CD4-positive, alpha-beta T cell treated with Interferon alpha-2 for 1 hour (primary cell): ENCODE measurements at regions not wholly inside any gene's neighbourhood (a gene's known extent, or its start where the extent isn't known, plus 50 kb on each side); places are given as distances from the start of the nearest gene placed in this dataset.

Experiments
- DNase-seq, 2 donors: peaks; one replicate each; pipeline ENCODE4 v3.0.0-alpha.2; 2020 to 2022

DNA sequence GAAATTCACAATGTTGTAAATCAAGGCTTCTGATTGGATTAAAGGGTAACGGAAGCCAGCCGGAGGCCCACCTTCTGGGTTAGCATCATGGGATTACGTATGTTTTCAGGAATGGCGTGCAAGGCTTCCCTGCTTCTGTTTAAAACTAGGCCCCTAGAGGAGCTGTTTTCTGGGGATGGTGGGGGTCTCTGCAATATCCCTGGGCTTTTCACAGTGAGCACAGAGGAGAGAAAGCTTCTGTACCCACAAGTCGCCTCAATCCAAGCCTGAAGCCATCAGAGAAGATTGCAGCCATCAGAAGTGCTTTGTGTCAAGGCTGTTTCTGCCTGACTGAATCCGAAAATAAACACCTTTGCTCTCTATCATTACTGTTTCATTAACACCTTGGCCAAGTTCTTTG is 226.9 kb upstream of the SMIM21 start:
- DNase-seq: no peak

GRCh38 chr18:75652528-75652927 is 225.0 kb upstream of the SMIM21 start:
- no peak for DNase-seq

GRCh38 chr18:75644871-75645270 is 217.4 kb upstream of the SMIM21 start:
- DNase-seq: no peak

- no peak for DNase-seq
These were observed 215.6 kb upstream of the SMIM21 start for GRCh38 chr18:75643083-75643482.

DNA sequence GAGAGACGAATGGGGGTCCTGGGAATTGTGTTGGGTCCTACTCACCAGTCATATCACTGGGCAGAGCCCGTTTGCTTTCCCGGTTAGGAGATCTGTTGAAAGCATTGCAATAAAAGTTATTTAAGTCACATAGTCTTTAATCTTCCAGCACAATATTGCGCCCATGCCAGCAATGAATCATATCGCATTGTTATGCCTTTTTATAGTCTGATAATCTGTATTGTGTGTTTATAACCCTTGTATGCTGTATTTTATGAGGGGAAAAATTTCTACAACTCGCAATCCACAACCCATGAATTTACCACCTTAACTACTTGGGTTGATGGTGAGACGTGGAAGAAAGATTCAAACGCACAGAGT is 211.9 kb upstream of the SMIM21 start:
- no peak for DNase-seq

DNA sequence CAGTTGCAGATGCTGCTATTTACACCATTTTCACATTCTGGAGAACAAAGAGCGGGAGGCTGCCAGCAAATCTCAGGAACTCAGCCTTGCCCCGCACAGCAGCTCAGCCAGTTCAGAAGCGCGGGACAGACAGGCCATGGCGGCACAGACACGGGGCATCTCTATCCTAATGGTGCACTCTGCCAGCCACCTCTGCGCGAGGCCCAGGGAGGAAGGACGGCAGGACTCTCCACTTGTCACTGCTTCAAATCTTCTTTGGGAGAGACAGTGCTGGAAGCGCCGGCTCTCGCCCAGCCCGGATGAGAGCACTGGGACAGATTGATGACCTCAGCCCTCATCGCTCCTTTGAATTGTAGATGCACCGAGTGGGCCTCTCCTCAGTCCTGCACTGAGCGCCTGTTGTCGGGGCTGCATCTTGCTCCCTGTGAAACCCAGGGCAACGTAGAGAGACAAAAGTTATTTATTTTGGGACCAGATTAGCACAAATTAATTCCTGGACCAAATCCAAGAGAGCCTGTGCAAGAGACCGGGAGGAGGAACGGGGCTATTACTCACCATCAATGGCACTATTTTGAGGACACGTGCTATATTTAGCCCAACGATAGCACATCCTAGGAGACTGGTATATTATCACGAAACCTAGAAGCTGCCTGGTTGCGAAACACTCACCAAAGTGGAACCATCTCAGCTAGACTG is 211.4 kb upstream of the SMIM21 start:
- DNase-seq: no peak

DNA sequence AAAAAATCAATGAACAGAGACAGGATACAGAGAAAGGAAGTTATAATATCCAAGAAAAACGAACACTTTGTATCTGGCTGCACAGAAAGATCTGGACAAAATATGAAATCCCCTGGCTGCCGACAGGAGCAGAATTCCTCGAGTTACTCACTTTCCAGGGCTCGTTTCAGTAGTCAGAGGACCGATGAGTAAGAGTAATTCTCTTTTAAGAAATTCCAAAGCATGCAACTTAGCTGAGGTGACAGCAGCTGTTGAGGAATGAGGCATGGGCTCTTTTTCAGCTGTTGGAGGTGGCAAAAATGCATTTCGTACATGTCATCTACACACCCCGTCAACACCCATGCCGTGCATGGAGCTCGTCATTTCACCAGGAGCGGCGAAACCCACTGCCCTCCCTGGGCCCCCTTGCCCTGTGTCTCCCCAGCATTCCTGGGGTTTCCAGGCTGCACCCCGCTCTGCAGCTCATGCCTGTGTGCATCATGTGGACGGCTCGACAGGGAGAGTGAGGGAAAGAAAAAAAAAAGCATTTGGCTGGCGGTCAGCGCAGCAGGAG is 210.8 kb upstream of the SMIM21 start:
- DNase-seq: no peak

DNA sequence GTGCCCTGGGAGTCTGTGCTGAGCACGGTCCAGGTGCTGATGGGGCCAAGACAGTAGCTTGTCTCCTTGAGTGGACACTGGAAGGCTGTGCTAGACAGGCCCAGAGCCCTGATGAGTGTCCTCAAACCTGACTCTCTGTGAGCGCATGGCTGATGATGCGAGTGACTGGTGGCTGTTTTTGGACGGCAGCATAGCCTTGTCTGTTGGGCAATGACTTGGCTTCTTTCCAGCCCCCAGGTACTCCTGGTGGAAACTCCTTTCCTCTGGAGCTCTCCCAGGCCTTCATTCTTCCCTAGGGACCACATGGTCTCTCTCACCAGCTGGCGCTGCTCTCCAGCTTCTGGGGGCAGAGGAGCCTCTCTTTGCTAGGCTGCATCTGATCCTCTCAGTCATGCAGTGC is 207.6 kb upstream of the SMIM21 start:
- DNase-seq: no peak

GRCh38 chr18:75625966-75626365 is 198.5 kb upstream of the SMIM21 start:
- no peak for DNase-seq

DNA sequence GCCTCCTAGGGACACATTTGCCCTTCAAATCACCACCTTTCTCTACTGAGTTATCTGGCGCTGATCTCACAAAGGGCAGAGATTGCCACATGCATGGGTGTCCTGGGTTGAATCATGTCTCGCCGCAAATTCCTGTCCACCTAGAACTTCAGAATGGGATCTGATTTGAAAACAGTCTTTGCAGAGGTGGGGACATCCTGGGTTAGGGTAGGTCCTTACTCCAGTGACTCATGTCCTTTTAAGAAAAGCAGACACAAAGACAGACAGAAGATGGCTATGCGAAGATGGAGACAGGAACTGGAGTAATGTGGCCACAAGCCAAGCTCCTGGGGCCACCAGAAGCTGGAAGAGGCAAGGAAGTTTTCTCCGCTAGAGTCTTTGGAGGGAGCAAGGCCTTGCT is 197.4 kb upstream of the SMIM21 start:
- DNase-seq: no peak

GRCh38 chr18:75621818-75622217 is 194.3 kb upstream of the SMIM21 start:
- DNase-seq: no peak

DNA sequence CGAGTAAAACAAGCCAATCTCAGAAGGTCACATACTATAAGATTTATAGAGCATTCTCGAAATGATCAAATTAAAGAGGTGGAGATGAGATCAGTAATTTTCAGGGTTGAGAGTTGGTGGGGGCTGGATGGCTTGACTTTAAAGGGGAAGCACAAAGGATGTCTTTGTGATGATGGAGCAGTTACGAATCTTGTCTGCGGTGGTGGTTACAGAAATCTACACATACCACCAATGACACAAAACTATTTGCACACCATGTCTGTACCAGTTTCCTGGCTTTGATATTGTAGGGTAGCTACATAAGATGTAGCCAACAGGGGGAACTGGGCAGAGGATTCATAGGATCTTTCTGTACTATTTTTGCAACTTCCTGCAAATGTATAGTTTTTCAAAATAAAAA is 190.6 kb upstream of the SMIM21 start:
- DNase-seq: no peak

DNA sequence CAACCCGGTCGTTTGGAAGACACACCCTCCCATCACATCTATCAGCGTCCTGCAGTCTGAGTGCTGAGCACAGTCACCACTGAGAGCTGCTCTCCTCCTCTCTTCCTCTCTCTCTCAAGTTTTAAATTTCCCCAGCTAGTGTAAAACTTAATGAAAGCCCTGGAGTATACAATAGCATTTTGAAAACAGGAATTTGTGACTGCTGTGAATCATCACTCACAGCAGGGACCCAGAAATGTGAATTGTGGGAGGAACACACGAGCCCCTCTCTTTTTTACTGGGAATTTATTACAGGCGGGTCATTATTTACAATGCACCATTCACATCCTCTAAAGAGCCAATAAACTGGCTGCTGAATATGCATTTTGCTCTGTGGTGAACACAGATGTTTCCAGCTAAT is 185.0 kb upstream of the SMIM21 start:
- DNase-seq: no peak

- no peak for DNase-seq
These were observed 180.2 kb upstream of the SMIM21 start for GRCh38 chr18:75607701-75608100.

GRCh38 chr18:75592527-75592926 is 165.0 kb upstream of the SMIM21 start:
- DNase-seq: no peak

GRCh38 chr18:75588412-75588811 is 160.9 kb upstream of the SMIM21 start:
- no peak for DNase-seq

DNA sequence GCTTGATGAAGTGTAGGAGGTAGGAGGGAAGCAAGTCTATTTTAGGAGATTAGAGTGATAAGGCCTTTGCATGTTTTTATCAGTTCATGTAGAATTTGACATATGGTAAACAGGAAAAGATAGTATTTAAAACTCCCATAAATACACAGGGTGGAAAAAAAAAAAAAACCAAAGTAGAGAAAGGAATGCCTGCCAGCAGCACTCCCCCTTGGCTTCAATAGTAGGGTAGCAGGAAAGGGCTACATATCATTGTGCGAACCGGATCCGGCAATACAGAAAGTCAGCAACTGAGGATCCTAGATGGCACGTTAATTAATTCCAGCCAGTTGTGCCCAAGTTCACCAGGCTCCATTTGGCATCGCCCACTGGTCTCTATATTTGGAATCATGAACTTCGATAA is 159.6 kb upstream of the SMIM21 start:
- DNase-seq: no peak

DNA sequence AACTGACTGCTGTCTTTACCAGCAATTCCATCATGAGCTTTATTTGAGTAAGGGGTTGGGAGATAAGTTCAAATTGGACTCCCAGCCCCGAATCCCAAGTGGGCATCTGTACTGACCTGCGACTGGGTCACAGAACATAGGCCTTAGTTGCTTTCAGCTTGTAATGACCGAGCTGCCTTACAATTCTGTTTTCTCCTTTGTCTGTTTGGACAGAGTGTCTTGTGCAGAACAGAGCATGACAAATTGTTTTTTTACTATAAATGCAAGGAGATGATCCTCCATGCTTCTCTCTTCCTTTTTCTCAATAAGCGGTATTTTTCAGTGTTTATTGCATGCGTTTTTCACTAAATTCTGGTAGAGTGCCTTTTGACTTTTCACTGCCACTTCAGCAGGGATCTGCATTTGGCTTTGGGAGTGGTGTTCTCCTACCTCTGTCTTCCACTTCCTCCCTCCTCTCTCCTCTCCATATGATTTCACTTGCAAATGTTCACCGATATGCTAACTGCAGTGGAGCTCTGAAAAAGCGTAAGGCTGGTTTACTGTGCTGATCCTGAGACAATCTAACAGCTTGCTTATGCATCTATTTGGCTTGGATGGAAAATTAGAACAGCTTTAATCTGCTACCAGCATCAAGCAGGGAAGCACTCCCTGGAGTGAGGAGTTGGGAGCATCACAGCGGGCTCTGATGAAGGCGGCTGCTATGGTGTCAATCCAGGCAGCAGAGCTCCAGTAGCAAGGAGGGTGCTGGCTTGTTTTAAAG is 158.8 kb upstream of the SMIM21 start:
- no peak for DNase-seq

GRCh38 chr18:75582940-75583339 is 155.4 kb upstream of the SMIM21 start:
- DNase-seq: no peak

DNA sequence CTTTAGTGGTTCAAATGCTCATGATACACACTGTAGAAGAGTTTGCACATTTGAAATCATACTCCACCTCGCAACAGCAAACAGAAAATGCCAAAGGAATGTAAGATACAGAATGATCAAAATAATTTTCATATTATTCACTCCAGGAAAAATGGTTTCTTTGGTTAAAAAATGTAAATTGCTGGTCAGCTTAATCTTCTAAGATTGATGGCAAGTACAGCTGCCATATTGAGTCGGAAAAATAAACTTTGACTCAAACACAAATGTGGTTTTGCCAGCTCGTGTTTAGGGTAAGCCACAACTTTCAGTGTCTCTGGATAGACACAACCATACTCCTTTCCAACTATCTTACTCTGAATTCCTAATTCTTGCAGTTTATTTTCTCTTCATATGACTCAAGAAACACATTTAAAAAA is 154.9 kb upstream of the SMIM21 start:
- no peak for DNase-seq

- no peak for DNase-seq
These were observed 154.0 kb upstream of the SMIM21 start for GRCh38 chr18:75581336-75582131.

GRCh38 chr18:75574187-75574586 is 146.7 kb upstream of the SMIM21 start:
- no peak for DNase-seq

GRCh38 chr18:75563150-75563549 is 135.6 kb upstream of the SMIM21 start:
- DNase-seq: no peak

DNA sequence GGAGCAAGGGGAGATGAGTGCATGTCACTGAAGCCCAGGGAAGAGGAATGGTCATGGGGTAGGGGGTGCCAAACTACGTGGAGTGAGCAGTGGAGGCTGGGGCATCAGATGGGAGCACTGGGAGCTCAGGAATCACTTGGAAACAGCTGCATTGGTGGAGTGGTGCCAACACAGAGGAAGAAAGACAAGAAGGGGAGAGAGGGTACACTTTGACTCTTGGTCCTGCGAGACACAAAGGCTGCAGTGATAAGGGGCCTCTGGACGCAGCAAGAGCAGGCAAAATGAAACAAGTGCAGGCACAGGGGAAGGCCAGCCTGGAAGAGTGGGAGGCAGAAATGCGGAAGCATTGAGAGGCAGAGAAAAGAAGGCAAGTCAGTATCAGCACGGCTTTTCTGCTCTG is 134.7 kb upstream of the SMIM21 start:
- no peak for DNase-seq
